ENCODE measurements at regions not wholly inside any gene's neighbourhood (a gene's known extent, or its start where the extent isn't known, plus 50 kb on each side); places are given as distances from the start of the nearest gene placed in this dataset.

DNA sequence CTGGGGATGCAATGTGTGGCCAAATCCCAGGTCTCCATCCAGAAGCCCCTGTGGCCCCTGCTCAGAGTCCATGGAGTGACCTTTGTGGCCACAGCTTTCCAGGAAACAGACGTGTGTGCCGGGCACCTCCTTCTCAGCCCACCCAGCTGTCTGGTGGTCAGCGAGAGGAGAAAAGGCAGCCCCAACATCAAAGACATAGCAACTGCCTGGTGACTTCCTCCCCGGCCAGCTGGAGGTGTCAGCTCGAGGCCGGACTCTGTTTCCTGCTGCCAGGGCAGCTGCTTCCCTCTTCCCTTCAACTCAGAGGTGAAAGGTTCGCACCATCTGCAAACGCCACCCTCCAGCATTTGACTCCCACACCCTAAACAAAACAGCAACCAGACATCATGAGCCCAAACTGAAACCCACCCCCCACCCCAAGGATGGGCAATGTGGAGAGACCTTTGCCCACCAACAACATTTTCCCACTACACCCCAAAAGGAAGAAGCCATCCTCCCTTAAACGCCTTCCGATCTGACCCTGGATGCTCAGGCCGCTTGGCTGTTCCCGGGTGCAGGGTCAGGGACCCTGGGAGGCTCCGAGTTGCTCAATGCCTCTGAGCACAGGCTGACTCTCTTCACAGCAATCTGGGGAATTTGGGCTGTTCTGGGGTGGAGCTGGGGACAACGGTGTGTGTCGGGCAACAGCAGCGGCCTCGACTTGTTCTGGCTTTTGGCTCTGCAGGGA is 162.3 kb downstream of the PSMG1 start:
- TF ChIP-seq CTCF (IDR thresholded peaks at IDR 0.05; ENCODE audit: borderline replicate concordance, insufficient read depth, low read depth, low read length), result no peak
- H3K4me3 ChIP-seq (ENCODE audit: low read depth, low read length), result no peak overlapping the region

DNA sequence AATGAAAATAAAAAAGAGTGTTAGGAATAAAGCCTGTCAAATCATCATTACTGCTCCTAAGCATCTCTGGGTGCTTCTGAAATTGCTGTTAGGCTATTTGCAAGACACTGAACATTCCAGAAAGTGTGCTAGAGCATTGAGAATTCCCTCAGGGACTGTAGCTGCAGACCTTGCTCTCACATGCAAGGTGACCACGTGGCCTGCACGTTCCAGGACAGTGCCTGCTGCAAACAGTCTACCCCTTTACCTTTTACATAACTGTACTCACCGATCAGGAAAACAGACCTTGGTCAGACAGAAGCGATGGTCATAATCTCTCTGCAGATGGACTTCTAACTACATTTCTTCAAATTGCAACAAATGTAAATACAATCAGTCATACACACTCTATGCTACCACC is 164.5 kb downstream of the PSMG1 start:
- no peak overlapping the region for H3K4me3 ChIP-seq (ENCODE audit: low read depth, low read length)
- TF ChIP-seq CTCF (IDR thresholded peaks at IDR 0.05; ENCODE audit: borderline replicate concordance, insufficient read depth, low read depth, low read length), result no peak

GRCh38 chr21:39016740-39017315 is 166.4 kb downstream of the PSMG1 start:
- no peak overlapping the region for H3K4me3 ChIP-seq (ENCODE audit: low read depth, low read length)

GRCh38 chr21:39014747-39015146 is 168.5 kb downstream of the PSMG1 start:
- H3K4me3 ChIP-seq (ENCODE audit: low read depth, low read length), result no peak overlapping the region

More at GRCh38 chr21:39016740-39017315, 166.4 kb downstream of the PSMG1 start:
- TF ChIP-seq CTCF (IDR thresholded peaks at IDR 0.05; ENCODE audit: borderline replicate concordance, insufficient read depth, low read depth, low read length), result no peak

GRCh38 chr21:39012326-39013230 is 170.7 kb downstream of the PSMG1 start:
- TF ChIP-seq CTCF (IDR thresholded peaks at IDR 0.05; ENCODE audit: borderline replicate concordance, insufficient read depth, low read depth, low read length), result no peak

More at GRCh38 chr21:39014747-39015146, 168.5 kb downstream of the PSMG1 start:
- TF ChIP-seq CTCF (IDR thresholded peaks at IDR 0.05; ENCODE audit: borderline replicate concordance, insufficient read depth, low read depth, low read length), result no peak

DNA sequence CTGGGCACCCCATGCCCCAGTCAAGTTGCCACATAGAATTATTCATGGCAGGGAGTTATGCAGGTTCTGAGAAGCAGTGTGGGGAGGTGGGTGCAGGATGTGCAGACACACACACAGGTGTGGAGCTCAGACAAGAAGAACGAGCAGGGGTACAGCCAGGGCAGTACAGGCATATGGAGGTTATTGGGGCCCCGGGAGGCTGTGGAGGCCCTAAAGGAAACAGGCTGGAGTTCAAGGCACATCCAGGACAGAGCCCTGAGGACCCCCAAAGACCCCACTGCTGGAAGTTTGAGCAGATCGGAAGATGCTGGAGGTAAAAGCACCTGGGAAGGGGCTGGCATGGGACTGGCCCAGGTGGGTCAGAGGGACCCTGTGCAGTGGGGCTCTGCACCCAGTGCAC is 171.3 kb downstream of the PSMG1 start:
- no peak overlapping the region for H3K4me3 ChIP-seq (ENCODE audit: low read depth, low read length)
- no peak for TF ChIP-seq CTCF (IDR thresholded peaks at IDR 0.05; ENCODE audit: borderline replicate concordance, insufficient read depth, low read depth, low read length)

More at GRCh38 chr21:39012326-39013230, 170.7 kb downstream of the PSMG1 start:
- no peak overlapping the region for H3K4me3 ChIP-seq (ENCODE audit: low read depth, low read length)

All from GM12875 (cell line).